Activated T-cell treated with anti-CD3 and anti-CD28 coated beads, Interleukin-2, amount 50 U/mL, for 72 hours (primary cell): ENCODE measurements at regions not wholly inside any gene's neighbourhood (a gene's known extent, or its start where the extent isn't known, plus 50 kb on each side); places are given as distances from the start of the nearest gene placed in this dataset.

ENCODE experiments used
- ATAC-seq, 2 donors: fragments of 150-1000 bp; cut with Tn5 transposase; replicated peaks in 1 of 2; 2 replicates each; pipeline ENCODE4 v1.10.0; 2021; ENCODE audit warnings: moderate library complexity in 2 of 2, mild to moderate bottlenecking in 1 of 2
- DNase-seq, 2 donors: peaks; one replicate each; pipeline ENCODE4 v3.0.0; 2021 to 2022; ENCODE audit warnings: mixed read lengths in 1 of 2
- H3K27ac Mint-ChIP-seq: one replicate; pipeline ENCODE4 v1.8.0; 2022; ENCODE audit warnings: mild to moderate bottlenecking, moderate library complexity, mixed read lengths
- H3K27me3 Mint-ChIP-seq: one replicate; pipeline ENCODE4 v1.8.0; 2022; ENCODE audit warnings: low read depth, mixed read lengths
- H3K36me3 Mint-ChIP-seq, 2 donors: one replicate each; pipeline ENCODE4 v1.8.0; 2022; ENCODE audit warnings: mixed read lengths in 2 of 2, mild to moderate bottlenecking in 1 of 2; ENCODE audit not compliant: insufficient read depth in 2 of 2
- H3K4me1 Mint-ChIP-seq: one replicate; pipeline ENCODE4 v1.8.0; 2022; ENCODE audit warnings: low read depth, mixed read lengths
- H3K4me3 Mint-ChIP-seq, 2 donors: one replicate each; pipeline ENCODE4 v1.8.0; 2022; ENCODE audit warnings: mild to moderate bottlenecking in 2 of 2, mixed read lengths in 2 of 2, moderate library complexity in 2 of 2
- H3K9me3 Mint-ChIP-seq, 2 donors: one replicate each; pipeline ENCODE4 v1.8.0; 2022; ENCODE audit warnings: mixed read lengths in 2 of 2

- Mint-ChIP-seq H3K27ac (no peak overlapping the region), H3K4me3 (no peak overlapping the region), H3K27me3 (no peaks in the 10 kb centered on the region), H3K4me1 (no peaks in the 10 kb centered on the region), H3K36me3 (no peaks in the 10 kb centered on the region), H3K9me3 (no peaks in the 10 kb centered on the region)
- no peak for DNase-seq
- ATAC-seq, result no peak
Measured at GRCh38 chr6:147023581-147023980, 180.6 kb upstream of the STXBP5 start.

GRCh38 chr6:147029923-147030322, 174.3 kb upstream of the STXBP5 start:
- Mint-ChIP-seq H3K4me3 (no peak overlapping the region), H3K27ac (no peak overlapping the region), H3K9me3 (peaks cover 0 to 3% of the 10 kb centered on the region in 2 donors), H3K4me1 (no peaks in the 10 kb centered on the region), H3K27me3 (no peaks in the 10 kb centered on the region), H3K36me3 (no peaks in the 10 kb centered on the region)
- ATAC-seq (no peak), DNase-seq (no peak)

DNA sequence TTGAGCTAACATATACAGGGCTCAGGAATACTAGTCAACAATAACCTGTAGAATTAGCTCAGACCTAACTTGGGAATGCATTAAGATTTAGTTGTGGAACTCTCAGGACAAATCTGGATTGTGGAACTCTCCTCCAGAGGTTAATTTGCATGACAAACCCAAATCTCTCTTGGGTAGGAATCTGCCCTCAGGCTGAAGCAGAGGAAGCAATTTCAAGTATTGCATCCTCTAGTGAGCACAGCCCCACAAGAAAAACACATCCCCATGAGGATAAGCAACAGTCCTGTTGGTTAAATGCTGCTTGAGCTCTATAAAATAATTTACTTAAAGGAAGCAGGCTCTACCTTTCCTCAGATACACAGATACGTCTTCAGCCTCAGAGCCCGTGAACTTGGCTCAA, 170.9 kb upstream of the STXBP5 start:
- Mint-ChIP-seq H3K27me3 (no peaks in the 10 kb centered on the region), H3K4me1 (no peaks in the 10 kb centered on the region), H3K4me3 (no peak overlapping the region), H3K9me3 (peaks cover 0 to 3% of the 10 kb centered on the region in 2 donors), H3K36me3 (no peaks in the 10 kb centered on the region), H3K27ac (no peak overlapping the region)
- no peak for ATAC-seq
- no peak for DNase-seq

- DNase-seq (no peak), ATAC-seq (no peak)
- Mint-ChIP-seq H3K36me3 (no peaks in the 10 kb centered on the region), H3K27ac (no peak overlapping the region), H3K9me3 (peaks cover 0 to 3% of the 10 kb centered on the region in 2 donors), H3K4me3 (no peak overlapping the region), H3K27me3 (no peaks in the 10 kb centered on the region), H3K4me1 (no peaks in the 10 kb centered on the region)
Measured at GRCh38 chr6:147035886-147036285, 168.3 kb upstream of the STXBP5 start.

DNA sequence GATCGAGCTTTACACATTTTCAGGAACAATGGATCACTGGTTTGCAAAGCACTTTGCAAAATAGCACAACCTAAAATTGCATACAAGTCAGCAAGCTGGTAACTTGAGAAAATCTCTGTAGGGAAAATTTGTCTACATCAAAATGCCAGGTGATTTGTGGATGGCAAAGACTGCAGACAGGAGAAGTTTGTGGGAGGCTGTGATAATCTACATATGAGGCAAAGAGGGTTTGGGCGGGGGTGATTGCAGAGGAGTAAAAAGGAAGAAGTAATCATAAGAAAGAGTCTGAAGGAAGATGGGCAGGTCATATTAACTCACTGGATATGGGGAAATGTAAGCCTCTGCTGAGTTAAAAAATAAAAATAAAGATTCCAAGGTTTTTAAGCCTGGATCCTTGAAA, 166.3 kb upstream of the STXBP5 start:
- Mint-ChIP-seq H3K27me3 (no peaks in the 10 kb centered on the region), H3K36me3 (no peaks in the 10 kb centered on the region), H3K4me3 (no peak overlapping the region), H3K9me3 (peaks cover 2% of the 10 kb centered on the region in 2 donors), H3K4me1 (no peaks in the 10 kb centered on the region), H3K27ac (no peak overlapping the region)
- ATAC-seq, result no peak
- no peak for DNase-seq

GRCh38 chr6:147040121-147040910, 163.9 kb upstream of the STXBP5 start:
- no peak for DNase-seq
- H3K27ac Mint-ChIP-seq, result no peak overlapping the region
- H3K4me3 Mint-ChIP-seq, result no peak overlapping the region
- H3K9me3 Mint-ChIP-seq, result peaks cover 6 to 8% of the 10 kb centered on the region in 2 donors
- ATAC-seq, result no peak
- H3K27me3 Mint-ChIP-seq, result no peaks in the 10 kb centered on the region
- H3K36me3 Mint-ChIP-seq, result peaks cover 6 to 7% of the 10 kb centered on the region in 2 donors
- no peaks in the 10 kb centered on the region for H3K4me1 Mint-ChIP-seq

DNA sequence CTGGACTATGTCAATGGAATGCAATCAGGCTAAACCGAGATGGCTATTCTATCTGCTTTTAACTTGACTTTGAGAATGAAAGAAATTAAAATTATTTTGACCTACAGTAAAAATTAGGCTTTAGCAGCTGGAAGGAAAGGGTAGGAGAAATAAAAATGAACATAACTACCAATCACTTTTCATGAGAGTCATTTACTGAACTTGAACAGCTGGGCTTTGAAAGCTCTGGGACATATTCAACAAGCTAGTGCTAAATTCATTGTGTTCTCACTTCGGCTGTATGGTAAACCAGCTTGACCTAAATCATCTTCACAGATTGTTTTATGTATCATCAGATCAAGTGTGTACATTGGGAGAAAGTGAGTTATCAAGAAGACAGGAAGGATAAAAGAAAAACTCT, 161.5 kb upstream of the STXBP5 start:
- H3K4me3 Mint-ChIP-seq, result no peak overlapping the region

DNA sequence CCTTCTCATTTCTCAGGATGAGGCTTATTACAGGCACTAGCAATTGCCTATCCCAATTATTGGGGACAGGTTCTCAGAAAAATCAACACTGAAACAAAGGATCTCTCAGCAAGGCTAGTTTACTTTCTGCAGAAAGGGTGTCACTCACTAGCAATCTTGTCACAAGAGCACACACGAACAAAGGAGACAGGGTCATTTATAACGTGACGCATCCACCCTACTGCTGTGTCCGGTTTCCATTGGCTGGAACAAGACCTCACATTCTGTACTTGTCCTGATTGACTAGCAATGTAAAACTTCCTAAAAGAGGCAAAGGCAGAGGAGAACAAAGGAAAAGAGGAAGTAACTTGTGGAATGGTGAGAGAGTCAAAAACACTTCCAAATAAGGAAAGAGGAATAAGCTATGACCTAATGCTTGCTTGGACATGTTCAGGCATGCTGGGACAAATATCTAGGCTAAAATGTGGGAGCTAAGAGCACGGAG, 160.2 kb upstream of the STXBP5 start:
- no peak for ATAC-seq
- H3K36me3 Mint-ChIP-seq, result peaks cover 6 to 7% of the 10 kb centered on the region in 2 donors
- H3K27ac Mint-ChIP-seq, result no peak overlapping the region
- no peak overlapping the region for H3K4me3 Mint-ChIP-seq
- no peak for DNase-seq
- no peaks in the 10 kb centered on the region for H3K4me1 Mint-ChIP-seq
- H3K9me3 Mint-ChIP-seq, result peaks cover 8 to 10% of the 10 kb centered on the region in 2 donors
- H3K27me3 Mint-ChIP-seq, result no peaks in the 10 kb centered on the region

More for the DNA sequence above, 161.5 kb upstream of the STXBP5 start:
- Mint-ChIP-seq H3K27me3 (no peaks in the 10 kb centered on the region), H3K36me3 (peaks cover 6 to 7% of the 10 kb centered on the region in 2 donors), H3K4me1 (no peaks in the 10 kb centered on the region), H3K27ac (no peak overlapping the region), H3K9me3 (peaks cover 8 to 10% of the 10 kb centered on the region in 2 donors)
- DNase-seq, result no peak
- ATAC-seq, result no peak

- peaks cover 6 to 7% of the 10 kb centered on the region in 2 donors for H3K36me3 Mint-ChIP-seq
Measured at GRCh38 chr6:147046141-147046877, 157.9 kb upstream of the STXBP5 start.

DNA sequence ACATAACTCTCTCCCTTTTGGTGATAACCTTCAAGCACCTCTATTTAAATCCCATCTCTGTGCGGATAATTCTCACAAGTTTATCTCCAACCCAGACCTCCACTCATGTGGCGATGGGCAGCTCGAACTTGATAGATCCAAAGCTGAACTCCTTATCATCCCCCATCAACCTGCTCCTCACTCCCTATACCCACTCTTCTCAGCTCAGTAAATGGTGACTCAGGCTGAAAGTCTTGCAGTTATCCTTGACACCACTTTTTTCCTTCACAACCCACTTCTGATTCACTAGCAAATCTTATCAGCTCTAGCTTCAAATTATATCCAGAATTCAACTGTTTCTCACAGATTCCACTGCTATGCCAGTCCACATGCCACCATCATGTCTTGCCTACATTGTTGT, 155.3 kb upstream of the STXBP5 start:
- Mint-ChIP-seq H3K4me1 (no peaks in the 10 kb centered on the region), H3K27ac (no peak overlapping the region), H3K9me3 (peaks cover 3 to 10% of the 10 kb centered on the region in 2 donors), H3K4me3 (no peak overlapping the region), H3K27me3 (no peaks in the 10 kb centered on the region), H3K36me3 (peaks cover 3 to 4% of the 10 kb centered on the region in 2 donors)
- DNase-seq (no peak), ATAC-seq (no peak)

More at GRCh38 chr6:147046141-147046877, 157.9 kb upstream of the STXBP5 start:
- DNase-seq (no peak), ATAC-seq (no peak)
- Mint-ChIP-seq H3K27ac (no peak overlapping the region), H3K4me1 (no peaks in the 10 kb centered on the region), H3K9me3 (peaks cover 8 to 13% of the 10 kb centered on the region in 2 donors), H3K27me3 (no peaks in the 10 kb centered on the region), H3K4me3 (no peak overlapping the region)

DNA sequence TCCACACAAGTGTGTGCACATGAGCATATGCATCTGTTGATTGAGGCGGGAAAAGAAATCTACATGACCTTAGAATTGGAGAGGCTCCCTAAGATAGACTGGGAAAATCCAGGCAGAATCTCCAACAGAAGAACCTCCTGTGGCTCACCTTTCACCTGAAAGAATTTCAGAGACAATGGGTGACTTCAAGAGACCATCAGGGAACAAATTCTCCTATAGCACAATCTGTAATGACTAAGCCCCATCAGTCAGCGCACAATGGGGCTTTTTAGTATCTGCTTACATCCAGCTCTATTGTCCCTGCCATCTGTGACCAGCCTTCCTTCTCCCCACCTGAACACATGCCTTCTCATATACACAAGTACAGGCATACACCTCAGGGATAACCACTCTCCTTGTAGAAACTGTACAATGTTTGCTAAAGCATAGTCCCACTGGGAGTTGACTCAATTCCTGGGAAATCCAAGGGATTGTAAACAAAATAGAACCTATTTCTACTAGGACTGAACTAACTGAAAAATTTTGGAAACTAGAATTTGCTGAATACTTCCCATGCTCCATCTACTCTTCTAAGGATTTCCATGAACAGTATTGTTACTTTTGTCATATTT, 150.8 kb upstream of the STXBP5 start:
- ATAC-seq, result no peak
- DNase-seq, result no peak
- H3K4me3 Mint-ChIP-seq, result no peak overlapping the region
- peaks cover 5% of the 10 kb centered on the region for H3K4me1 Mint-ChIP-seq
- H3K36me3 Mint-ChIP-seq, result no peaks in the 10 kb centered on the region
- H3K9me3 Mint-ChIP-seq, result peaks cover 0 to 3% of the 10 kb centered on the region in 2 donors
- no peaks in the 10 kb centered on the region for H3K27me3 Mint-ChIP-seq
- no peak overlapping the region for H3K27ac Mint-ChIP-seq

DNA sequence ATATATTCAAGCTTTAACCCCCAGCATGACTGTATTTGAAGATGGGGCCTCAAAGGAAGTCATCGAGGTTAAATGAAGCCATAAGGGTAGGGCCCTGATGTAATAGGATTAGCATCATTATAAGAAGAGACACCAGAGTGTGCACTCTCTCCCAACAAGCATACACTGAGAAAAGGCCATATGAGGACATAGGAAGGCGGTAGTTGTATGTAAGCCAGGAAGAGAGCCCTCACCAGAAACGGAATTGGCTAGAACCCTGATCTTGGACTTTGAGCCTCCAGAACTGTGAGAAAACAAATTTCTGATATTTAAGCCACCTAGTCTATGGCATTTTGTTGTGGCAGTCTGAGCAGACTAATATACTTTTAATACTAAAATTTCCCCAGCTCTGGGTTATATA, 150.1 kb upstream of the STXBP5 start:
- Mint-ChIP-seq H3K4me1 (peaks cover 5% of the 10 kb centered on the region), H3K4me3 (no peak overlapping the region), H3K36me3 (no peaks in the 10 kb centered on the region), H3K9me3 (peaks cover 0 to 3% of the 10 kb centered on the region in 2 donors), H3K27ac (no peak overlapping the region), H3K27me3 (no peaks in the 10 kb centered on the region)
- DNase-seq, result no peak
- ATAC-seq, result no peak

GRCh38 chr6:147054871-147055270, 149.3 kb upstream of the STXBP5 start:
- no peak overlapping the region for H3K27ac Mint-ChIP-seq
- ATAC-seq (no peak), DNase-seq (no peak)
- no peaks in the 10 kb centered on the region for H3K27me3 Mint-ChIP-seq
- peaks cover 0 to 2% of the 10 kb centered on the region in 2 donors for H3K36me3 Mint-ChIP-seq
- peaks cover 5% of the 10 kb centered on the region for H3K4me1 Mint-ChIP-seq
- no peaks in the 10 kb centered on the region for H3K9me3 Mint-ChIP-seq
- no peak overlapping the region for H3K4me3 Mint-ChIP-seq
